GM10248 (cell line): ENCODE measurements at regions not wholly inside any gene's neighbourhood (a gene's known extent, or its start where the extent isn't known, plus 50 kb on each side); places are given as distances from the start of the nearest gene placed in this dataset.

Experiments used
- CTCF ChIA-PET: fragments of 300-600 bp; sonication (Branson Sonifier 250); formaldehyde crosslinking; extraction: SDS; loops from one replicate; lab custom pipeline; 2021; ENCODE audit warnings: antibody characterized with exemption; lab: Yijun Ruan, JAX
- POLR2A ChIA-PET: fragments of 350-650 bp; sonication (Branson Sonifier 250); formaldehyde crosslinking; extraction: SDS; loops from one replicate; lab custom pipeline; 2020; ENCODE audit warnings: antibody characterized with exemption; lab: Yijun Ruan, JAX
- DNase-seq: peaks from one replicate; pipeline ENCODE4 v3.0.0; 2012; ENCODE audit errors: extremely low spot score
- TF ChIP-seq, protein P1 (sequence below): IDR thresholded peaks from 2 replicates; pipeline ENCODE4 v1.5.1; 2012; ENCODE audit warnings: mild to moderate bottlenecking, low read depth; ENCODE audit errors: extremely low read depth, missing control alignments, control extremely low read depth

DNA sequence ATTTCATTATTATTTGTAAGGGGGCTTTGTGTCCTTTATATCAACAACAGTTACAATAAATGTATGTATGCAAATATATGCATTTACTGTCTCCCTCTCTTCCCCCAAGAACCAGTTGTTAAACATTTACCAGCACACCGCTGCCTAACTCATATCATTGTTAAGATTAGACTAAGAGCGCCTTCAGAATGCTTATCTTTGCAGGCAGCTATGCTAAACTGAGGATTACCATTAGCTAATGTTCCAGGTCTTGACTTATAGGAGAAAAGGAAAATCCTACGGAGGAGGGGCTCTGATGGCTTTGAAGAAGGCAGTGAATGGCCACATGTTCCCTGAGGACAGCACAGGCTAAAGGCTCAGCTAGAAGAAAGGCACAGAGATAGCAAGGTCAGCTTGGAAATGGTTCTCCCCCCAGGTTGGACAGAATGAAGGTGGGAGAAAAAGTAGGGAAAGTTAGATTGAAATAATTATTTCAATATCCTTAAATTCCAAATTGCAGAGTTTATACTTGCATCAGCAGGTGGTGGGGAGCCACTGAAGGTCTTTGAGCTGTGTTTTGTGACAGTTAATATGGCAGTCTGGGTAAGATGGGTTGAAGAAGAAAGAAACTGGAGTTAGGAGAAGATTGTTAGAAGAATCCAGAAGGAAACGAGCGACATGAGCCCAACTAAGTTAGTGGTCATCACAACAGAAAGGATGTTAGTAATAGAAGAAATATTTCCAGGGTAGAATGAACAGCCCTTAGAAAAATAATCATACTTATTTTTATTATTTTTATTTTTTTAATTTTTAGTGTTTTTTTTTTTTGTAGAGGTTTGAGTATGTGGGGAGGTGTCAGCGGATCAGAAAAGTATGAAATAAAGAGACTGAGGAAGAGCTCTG lies 87.0 kb upstream of the MAF start:
- CTCF ChIA-PET = no interaction called here
- TF ChIP-seq, protein P1, sequence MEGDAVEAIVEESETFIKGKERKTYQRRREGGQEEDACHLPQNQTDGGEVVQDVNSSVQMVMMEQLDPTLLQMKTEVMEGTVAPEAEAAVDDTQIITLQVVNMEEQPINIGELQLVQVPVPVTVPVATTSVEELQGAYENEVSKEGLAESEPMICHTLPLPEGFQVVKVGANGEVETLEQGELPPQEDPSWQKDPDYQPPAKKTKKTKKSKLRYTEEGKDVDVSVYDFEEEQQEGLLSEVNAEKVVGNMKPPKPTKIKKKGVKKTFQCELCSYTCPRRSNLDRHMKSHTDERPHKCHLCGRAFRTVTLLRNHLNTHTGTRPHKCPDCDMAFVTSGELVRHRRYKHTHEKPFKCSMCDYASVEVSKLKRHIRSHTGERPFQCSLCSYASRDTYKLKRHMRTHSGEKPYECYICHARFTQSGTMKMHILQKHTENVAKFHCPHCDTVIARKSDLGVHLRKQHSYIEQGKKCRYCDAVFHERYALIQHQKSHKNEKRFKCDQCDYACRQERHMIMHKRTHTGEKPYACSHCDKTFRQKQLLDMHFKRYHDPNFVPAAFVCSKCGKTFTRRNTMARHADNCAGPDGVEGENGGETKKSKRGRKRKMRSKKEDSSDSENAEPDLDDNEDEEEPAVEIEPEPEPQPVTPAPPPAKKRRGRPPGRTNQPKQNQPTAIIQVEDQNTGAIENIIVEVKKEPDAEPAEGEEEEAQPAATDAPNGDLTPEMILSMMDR = no peak
- POLR2A ChIA-PET = no interaction called here
- DNase-seq = no peak

DNA sequence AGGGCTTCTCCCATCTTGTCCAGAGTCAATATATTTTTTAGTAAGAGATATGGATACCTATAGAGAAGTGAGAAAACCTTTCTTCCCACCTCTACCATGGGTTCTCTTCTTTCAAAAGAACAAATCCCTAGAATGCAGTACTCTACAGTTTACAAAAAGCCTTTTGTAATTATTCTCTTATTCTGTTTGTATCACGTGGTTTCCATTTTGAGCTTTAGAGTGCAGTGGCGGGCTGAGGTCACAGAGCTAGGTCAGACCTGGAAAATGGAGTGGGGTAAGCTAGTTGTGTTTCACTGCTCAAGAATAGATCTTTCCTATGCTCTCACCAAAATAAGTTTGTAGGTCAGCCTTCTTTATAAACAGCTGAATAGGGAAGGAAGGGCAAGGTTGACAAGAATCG lies 85.3 kb upstream of the MAF start:
- ChIA-PET POLR2A (no interaction called here), CTCF (interaction anchor here (1.1 kb wide), 1 partner anchor 10 kb away, joined by 3 read pairs; no protein-coding TSS in a partner anchor)
- DNase-seq = no peak
- TF ChIP-seq, protein P1 = no peak

GRCh38 chr16:79679334-79679733 lies 78.8 kb upstream of the MAF start:
- TF ChIP-seq, protein P1 = no peak
- ChIA-PET CTCF (no interaction called here), POLR2A (no interaction called here)
- DNase-seq = no peak

- DNase-seq = no peak
- TF ChIP-seq, protein P1 = no peak
- CTCF ChIA-PET = no interaction called here
- POLR2A ChIA-PET = no interaction called here
Observed at GRCh38 chr16:79677799-79678530, 77.4 kb upstream of the MAF start.

DNA sequence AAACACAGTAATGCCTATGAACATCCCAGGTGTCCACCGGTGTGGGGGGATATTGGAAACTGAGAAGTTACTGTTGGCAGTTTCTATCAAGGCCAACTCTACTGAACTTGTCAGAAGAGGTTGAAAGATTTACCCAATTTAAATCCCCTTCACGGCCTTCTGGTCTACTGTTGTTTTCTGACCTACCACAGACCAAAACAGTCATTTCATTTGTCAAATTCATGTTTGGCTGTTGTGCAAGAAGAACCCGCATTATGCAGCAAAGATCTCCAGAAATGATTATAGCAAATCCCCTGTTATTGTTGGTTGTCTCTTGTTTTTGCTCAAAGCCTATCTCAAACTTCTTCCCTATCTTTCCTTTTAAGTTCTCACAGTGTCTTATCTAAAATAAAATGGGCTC lies 73.1 kb upstream of the MAF start:
- ChIA-PET POLR2A (no interaction called here), CTCF (no interaction called here)
- DNase-seq = no peak
- TF ChIP-seq, protein P1 = no peak

GRCh38 chr16:79672524-79672923 lies 72.0 kb upstream of the MAF start:
- no peak for DNase-seq
- TF ChIP-seq, protein P1 = no peak
- POLR2A ChIA-PET = no interaction called here

More at GRCh38 chr16:79672524-79672923, 72.0 kb upstream of the MAF start:
- CTCF ChIA-PET = interaction anchor here (1.8 kb wide), 1 partner anchor 15 kb away, joined by 4 read pairs; no protein-coding TSS in a partner anchor
